K562 (cell line): ENCODE measurements at regions not wholly inside any gene's neighbourhood (a gene's known extent, or its start where the extent isn't known, plus 50 kb on each side); places are given as distances from the start of the nearest gene placed in this dataset.

ENCODE experiments used
- ATAC-seq: fragments of 200-7000 bp; cut with Tn5 transposase; 3 replicates; pipeline ENCODE4 v1.9.1; 2020; ENCODE audit warnings: moderate library complexity
- BruUV-seq: library from RNA; stranded (reverse); fragments of 400-500 nt; replicated peaks from 2 replicates; lab custom pipeline; 2021; lab: Mats Ljungman, UMichigan
- CTCF ChIA-PET: fragments of 300-600 bp; formaldehyde crosslinking; extraction: SDS; loops from one replicate; lab custom pipeline; 2021; ENCODE audit warnings: low intra/inter-chr PET ratio; lab: Yijun Ruan, JAX
- POLR2A ChIA-PET: fragments of 300-600, 350-650 bp; sonication (Branson Sonifier 250); formaldehyde crosslinking; extraction: SDS; loops from one replicate; lab custom pipeline; 2021; ENCODE audit warnings: antibody characterized with exemption, inconsistent platforms; lab: Yijun Ruan, JAX
- DNase-seq, 4 experiments: peaks; one replicate each; pipeline versions ENCODE4 v3.0.0 to v3.0.0-alpha.2; 2011 to 2018; ENCODE audit warnings: low spot score in 3 of 4, mixed read lengths in 3 of 4; ENCODE audit errors: extremely low read depth in 1 of 4
- FAIRE-seq: peaks from 2 replicates; lab custom pipeline; 2011; peaks lifted over from hg19 to GRCh38; lab: Jason Lieb, UNC
- H2AFZ ChIP-seq: 2 replicates; pipeline ENCODE4 v1.6.0; 2011; ENCODE audit warnings: low read depth, low read length, control low read depth, inconsistent platforms
- H3K27ac ChIP-seq: fragments of 200-600 bp; 3 replicates; pipeline ENCODE4 v1.8.0; 2011; ENCODE audit warnings: low read depth, mild to moderate bottlenecking, control low read depth, inconsistent platforms, low read length, moderate library complexity, mixed read lengths; ENCODE audit errors: extremely low read depth
- H3K27me3 ChIP-seq, 2 experiments: fragments of 300-600 bp in 1 of 2; 2 replicates in 1 of 2; 3 replicates in 1 of 2; pipeline versions ENCODE4 v1.6.0 to v1.8.0; 2011; ENCODE audit warnings: inconsistent platforms in 2 of 2, low read length in 2 of 2, mild to moderate bottlenecking in 1 of 2, mixed read lengths in 1 of 2, moderate library complexity in 1 of 2; ENCODE audit not compliant: control insufficient read depth in 2 of 2, insufficient read depth in 2 of 2
- H3K36me3 ChIP-seq: fragments of 300-600 bp; 3 replicates; pipeline ENCODE4 v1.8.0; 2011; ENCODE audit warnings: mild to moderate bottlenecking, low read length, inconsistent platforms; ENCODE audit not compliant: control insufficient read depth, insufficient read depth
- H3K4me1 ChIP-seq, 2 experiments: fragments of 200-600 bp in 1 of 2; replicated peaks in 1 of 2; 2 replicates in 1 of 2; 3 replicates in 1 of 2; pipeline versions ENCODE4 v1.5.1 to v1.8.0; 2011; ENCODE audit warnings: inconsistent platforms in 2 of 2, low read length in 2 of 2, mild to moderate bottlenecking in 1 of 2, mixed read lengths in 1 of 2, moderate library complexity in 1 of 2; ENCODE audit not compliant: control insufficient read depth in 2 of 2, insufficient read depth in 2 of 2
- H3K4me2 ChIP-seq: 2 replicates; pipeline ENCODE4 v1.6.1; 2011; ENCODE audit warnings: low read length, control low read depth, inconsistent platforms, mixed read lengths; ENCODE audit not compliant: insufficient read depth
- H3K4me3 ChIP-seq: fragments of 200-600 bp; sonication (generic), shearing (Covaris generic); 2 replicates; pipeline ENCODE4 v1.5.1; 2016; ENCODE audit warnings: control low read depth, inconsistent platforms
- H3K79me2 ChIP-seq: fragments of 200-600 bp; 3 replicates; pipeline ENCODE4 v1.8.0; 2011; ENCODE audit warnings: low read length, inconsistent platforms; ENCODE audit not compliant: control insufficient read depth, insufficient read depth
- H3K9ac ChIP-seq, 2 experiments: 2 replicates each; pipeline versions ENCODE4 v1.6.0 to v1.6.1; 2011; ENCODE audit warnings: low read depth in 2 of 2, low read length in 2 of 2, control low read depth in 1 of 2, inconsistent platforms in 1 of 2, mild to moderate bottlenecking in 1 of 2, mixed read lengths in 1 of 2; ENCODE audit not compliant: insufficient read depth in 1 of 2
- H3K9me1 ChIP-seq: one replicate; pipeline ENCODE4 v1.6.0; 2011; ENCODE audit warnings: inconsistent platforms, mild to moderate bottlenecking, low read length, moderate library complexity; ENCODE audit not compliant: control insufficient read depth, insufficient read depth
- H3K9me3 ChIP-seq: replicated peaks from 2 replicates; pipeline ENCODE4 v1.5.1; 2011; ENCODE audit warnings: low read depth, low read length, inconsistent platforms; ENCODE audit not compliant: control insufficient read depth, insufficient read depth
- H4K20me1 ChIP-seq: replicated peaks from 2 replicates; pipeline ENCODE4 v1.6.1; 2011; ENCODE audit warnings: low read length, inconsistent platforms, mixed read lengths; ENCODE audit not compliant: control insufficient read depth, insufficient read depth
- DMBX1 ChIP-seq: fragments of 250-450 bp; sonication (Bioruptor Pico); IDR thresholded peaks from 2 replicates; pipeline ENCODE4 v1.8.0; 2022; ENCODE audit warnings: inconsistent platforms, mild to moderate bottlenecking, moderate library complexity, borderline replicate concordance
- HNRNPH1 ChIP-seq: fragments of 200-400 bp; formaldehyde crosslinking; optimal IDR thresholded peaks from 2 replicates; pipeline ENCODE3; 2017; ENCODE audit warnings: low read depth, mild to moderate bottlenecking, low read length, moderate library complexity
- HNRNPL ChIP-seq: fragments of 200-400 bp; formaldehyde crosslinking; IDR thresholded peaks from 2 replicates; pipeline ENCODE4 v1.6.1; 2017; ENCODE audit warnings: low read depth, mild to moderate bottlenecking, low read length
- MLLT1 ChIP-seq, 2 experiments: fragments of 450-650 bp; IDR thresholded peaks; 2 replicates each; pipeline ENCODE4 v1.6.1; 2016
- NR2C1 ChIP-seq, 2 experiments: fragments of 450-650 bp; IDR thresholded peaks; 2 replicates each; pipeline ENCODE4 v1.6.1; 2017; ENCODE audit warnings: mild to moderate bottlenecking in 2 of 2, antibody characterized with exemption in 1 of 2, inconsistent platforms in 1 of 2, missing compliant biosample characterization in 1 of 2, missing genetic modification characterization in 1 of 2
- RAD21 ChIP-seq, 2 experiments: fragments of 250-450 bp in 1 of 2; fragments of 450-650 bp in 1 of 2; sonication (Bioruptor Pico) in 1 of 2; formaldehyde crosslinking in 1 of 2; IDR thresholded peaks in 1 of 2; conservative IDR thresholded peaks in 1 of 2; 2 replicates each; pipeline versions ENCODE4 v1.4.0 to v1.8.0; 2020 to 2022; ENCODE audit warnings: mild to moderate bottlenecking in 2 of 2, moderate library complexity in 1 of 2
- RBM22 ChIP-seq: fragments of 200-400 bp; formaldehyde crosslinking; IDR thresholded peaks from 2 replicates; pipeline ENCODE4 v1.6.1; 2018; ENCODE audit warnings: low read length, low read depth; ENCODE audit not compliant: poor library complexity, severe bottlenecking
- RBM25 ChIP-seq: fragments of 200-400 bp; formaldehyde crosslinking; IDR thresholded peaks from 2 replicates; pipeline ENCODE4 v1.6.1; 2018; ENCODE audit warnings: low read length, low read depth, moderate library complexity; ENCODE audit not compliant: severe bottlenecking
- TRIM28 ChIP-seq: fragments of 450-650 bp; IDR thresholded peaks from 2 replicates; pipeline ENCODE4 v1.6.1; 2017
- VEZF1 ChIP-seq: fragments of 200-800 bp; sonication (Bioruptor generic); IDR thresholded peaks from 2 replicates; pipeline ENCODE4 v1.6.1; 2017; ENCODE audit warnings: missing genetic modification characterization, missing compliant biosample characterization
- ZBTB9 ChIP-seq: fragments of 450-650 bp; formaldehyde crosslinking; IDR thresholded peaks from 2 replicates; pipeline ENCODE4 v1.4.0; 2020; ENCODE audit warnings: mild to moderate bottlenecking, moderate library complexity
- ZNF311 ChIP-seq: fragments of 250-450 bp; sonication (Bioruptor Pico); IDR thresholded peaks from 2 replicates; pipeline ENCODE4 v1.4.0; 2020; ENCODE audit warnings: mild to moderate bottlenecking, moderate library complexity
- ZNF347 ChIP-seq: fragments of 450-650 bp; formaldehyde crosslinking; IDR thresholded peaks from 2 replicates; pipeline ENCODE4 v1.4.0; 2020; ENCODE audit warnings: low read depth, mild to moderate bottlenecking, moderate library complexity
- ZNF384 ChIP-seq: IDR thresholded peaks from 2 replicates; pipeline ENCODE4 v1.6.1; 2012; ENCODE audit warnings: low read depth, low read length, improper control_type of control experiment
- ZNF507 ChIP-seq: conservative IDR thresholded peaks from 2 replicates; pipeline ENCODE4 v1.6.1; 2017; ENCODE audit warnings: missing genetic modification characterization, missing compliant biosample characterization
- WGBS: fragments of 100-300 bp; shearing (Covaris generic); methylation state at CpG from one replicate; pipeline ENCODE4 v1.1.6; 2016; ENCODE audit warnings: low coverage, mixed read lengths; ENCODE audit not compliant: insufficient coverage; ENCODE audit errors: missing lambda C conversion rate; 5-methylcytosine and 5-hydroxymethylcytosine counted together
- in situ Hi-C: fragments of 300-500 bp; cut with MboI; formaldehyde crosslinking; loops from 4 replicates; pipeline ENCODE4 v1.15.0; 2018; ENCODE audit warnings: inconsistent platforms, mixed read lengths
- intact Hi-C: fragments of 100-400 bp; cut with micrococcal nuclease; formaldehyde crosslinking; loops from 2 replicates; pipeline ENCODE4 v1.14.2; 2022

- no peak for TF ChIP-seq MLLT1 (IDR thresholded peaks at IDR 0.05)
- TF ChIP-seq ZNF507 (tag), result no peak
- no peak for TF ChIP-seq VEZF1 (CRISPR knock-in tag)
- TF ChIP-seq HNRNPL, result no peak
Measured at GRCh38 chr15:95024351-95024750, 793.0 kb downstream of the MCTP2 start (continued).

- DNase-seq (peak; percentile 60 to 80 (median 64)), ATAC-seq (peak; percentile 98), FAIRE-seq (peak; percentile 92)
- no peak overlapping the region for H2AFZ ChIP-seq
- no peaks in the 10 kb centered on the region; the same call in 1 of the 3 replicates for H3K36me3 ChIP-seq
- H4K20me1 ChIP-seq, result no peaks in the 10 kb centered on the region
- CTCF ChIA-PET, result no interaction called here
- H3K79me2 ChIP-seq, result no peaks in the 10 kb centered on the region
- no peaks in the 10 kb centered on the region for H3K9me3 ChIP-seq
- intact Hi-C loops (loop anchor here (1.0 to 10.0 kb wide), 6 partner anchors 146 to 829 kb away; no protein-coding TSS in a partner anchor), in situ Hi-C loops (no loop called here)
- no peak overlapping the region for H3K27ac ChIP-seq
- H3K9ac ChIP-seq, result no peak overlapping the region
- POLR2A ChIA-PET, result no interaction called here
- no peaks in the 10 kb centered on the region for H3K27me3 ChIP-seq
- no peaks in the 10 kb centered on the region for H3K9me1 ChIP-seq
- no peak overlapping the region for H3K4me2 ChIP-seq
- H3K4me3 ChIP-seq, result no peak overlapping the region
- no TSS peak for BruUV-seq
- no peaks in the 10 kb centered on the region for H3K4me1 ChIP-seq
- WGBS, result 51% methylated on average over 5 of the region's 5 CpGs
- TF ChIP-seq DMBX1 (CRISPR knock-in tag) (no peak), NR2C1 (IDR thresholded peaks at IDR 0.05) (no peak), NR2C1 (tag; IDR thresholded peaks at IDR 0.05) (0 out of 2 replicates have a peak, but pooled peaks have one; percentile 18), ZNF384 (no peak), RBM25 (no peak), ZNF507 (tag) (no peak), TRIM28 (no peak), ZNF311 (no peak), ZBTB9 (CRISPR knock-in tag) (no peak), HNRNPH1 (no peak), ZNF347 (CRISPR knock-in tag) (no peak), RBM22 (no peak), RAD21 (CRISPR knock-in tag; conservative IDR thresholded peaks at IDR 0.05 in 1 of 2, IDR thresholded peaks at IDR 0.05 in 1 of 2) (peak; percentile 47 to 76)
Measured at GRCh38 chr15:95025924-95026728, 794.8 kb downstream of the MCTP2 start.
